GM18505 (cell line): ENCODE measurements at regions not wholly inside any gene's neighbourhood (a gene's known extent, or its start where the extent isn't known, plus 50 kb on each side); places are given as distances from the start of the nearest gene placed in this dataset.
"Not testable (repeated sequence)": the region's sequence is repeated elsewhere in the genome, so short reads cannot be mapped to it uniquely, and the experiment has no call there.

Source experiments
- ATAC-seq: cut with Tn5 transposase; IDR thresholded peaks from one replicate; pipeline ENCODE4 v1.9.1; 2021; ENCODE audit not compliant: unreplicated experiment
- POLR2A ChIP-seq: IDR thresholded peaks from 4 replicates; pipeline ENCODE4 v1.6.1; 2011; ENCODE audit warnings: borderline replicate concordance; ENCODE audit not compliant: insufficient read depth, insufficient read length; ENCODE audit errors: extremely low read depth

DNA sequence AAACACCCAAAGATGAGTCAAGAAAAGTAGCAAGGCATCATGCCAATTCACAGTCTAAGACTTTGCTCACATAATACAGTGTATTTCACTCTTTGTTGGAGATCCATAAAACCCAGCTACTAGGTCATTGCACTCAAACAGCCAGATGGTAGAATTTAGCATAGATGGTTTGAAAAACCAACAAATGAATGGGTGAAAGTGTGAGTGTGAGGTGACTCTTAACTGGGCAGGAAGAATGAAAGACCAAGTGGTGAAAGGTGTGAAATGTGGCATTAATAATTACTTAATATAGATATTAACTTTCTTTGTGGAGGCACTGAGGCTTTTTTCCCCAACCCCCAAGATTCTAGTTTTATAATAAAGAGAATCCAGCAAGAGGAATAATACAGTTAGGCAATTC, 159.5 kb downstream of the SQOR start:
- TF ChIP-seq POLR2A, result no peak
- no peak for ATAC-seq

DNA sequence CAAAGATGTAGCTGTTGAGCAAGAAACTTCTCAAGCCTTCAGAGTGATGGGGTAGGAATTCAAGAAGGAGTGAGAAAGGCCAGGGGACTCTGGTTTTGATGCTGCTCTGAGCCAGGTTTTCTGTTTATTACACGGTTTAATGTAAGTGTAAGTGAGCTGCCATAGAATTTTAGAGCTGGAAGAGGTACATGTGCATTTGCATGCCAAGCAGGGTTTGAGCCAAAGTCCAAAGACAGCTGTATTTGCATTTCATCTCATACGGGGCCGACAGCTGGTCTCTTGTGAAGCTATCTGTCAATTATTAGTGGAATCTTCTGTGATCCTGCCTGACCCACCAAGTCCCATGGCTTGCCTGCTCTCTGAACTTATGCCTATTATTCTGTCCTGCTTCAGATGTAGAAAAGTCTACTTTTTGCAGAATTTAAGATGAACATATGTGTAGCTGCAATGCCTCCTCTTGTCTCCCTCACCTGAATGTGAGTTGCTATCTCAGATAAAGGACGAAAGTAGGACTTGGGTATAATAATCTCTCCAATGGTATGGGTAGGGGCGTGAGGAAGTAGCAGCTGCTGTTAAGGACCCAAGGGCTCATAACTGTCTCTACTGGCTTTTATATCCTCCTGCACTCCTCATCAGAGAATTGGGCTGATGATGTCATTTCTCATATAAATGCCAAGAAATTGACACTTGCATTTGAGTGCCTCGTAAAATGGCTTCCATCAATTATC, 160.0 kb downstream of the SQOR start:
- no peak for ATAC-seq
- no peak for TF ChIP-seq POLR2A

DNA sequence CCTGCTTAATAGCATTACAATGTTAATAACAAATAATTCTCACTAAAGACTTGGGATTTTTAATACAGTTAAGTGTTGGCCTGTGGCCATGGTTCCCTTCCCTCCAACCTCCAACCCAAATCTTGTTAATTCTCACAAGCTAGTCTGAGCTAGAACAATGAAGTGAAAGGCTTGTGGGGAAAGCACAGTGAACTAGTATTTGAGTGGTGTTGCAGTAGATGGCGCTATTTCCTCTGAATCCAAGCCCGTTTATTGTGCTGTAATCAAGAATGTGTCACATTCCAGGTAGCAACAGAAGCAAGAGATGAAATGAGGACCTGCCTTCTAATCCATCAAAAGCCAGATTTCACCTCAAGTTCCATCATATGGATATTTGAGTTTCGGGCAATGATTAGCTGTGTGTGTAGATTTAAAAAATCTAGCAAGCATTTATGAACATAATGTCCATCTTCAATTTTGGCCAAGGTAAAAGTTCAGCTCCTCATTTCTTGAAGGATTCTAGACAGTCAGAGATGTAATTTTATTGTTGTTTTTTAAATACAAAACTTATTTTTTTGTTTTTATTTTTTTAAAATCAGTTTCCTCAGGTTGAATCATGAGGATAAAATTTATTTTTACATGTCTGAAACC, 160.7 kb downstream of the SQOR start:
- TF ChIP-seq POLR2A, result no peak
- ATAC-seq, result no peak

DNA sequence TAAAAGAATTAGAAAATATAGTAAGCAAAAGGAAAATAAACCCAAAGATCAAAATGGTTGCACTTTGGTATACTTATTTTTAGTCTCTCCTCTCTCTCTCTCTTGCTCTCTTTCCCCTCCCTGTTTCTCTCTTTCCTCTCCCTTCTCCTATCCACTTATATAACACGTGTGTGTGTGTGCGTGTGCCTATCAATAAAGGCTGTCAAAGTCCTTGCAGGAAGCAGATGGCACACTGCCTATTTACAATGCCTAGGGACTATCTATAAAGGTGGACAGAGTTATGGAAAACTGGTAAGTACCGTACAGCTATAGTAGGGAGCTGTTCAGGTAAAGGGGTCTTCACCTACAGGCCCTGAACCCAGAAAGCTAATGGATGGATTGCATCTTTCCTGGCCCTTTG, 161.6 kb downstream of the SQOR start:
- ATAC-seq, result no peak

DNA sequence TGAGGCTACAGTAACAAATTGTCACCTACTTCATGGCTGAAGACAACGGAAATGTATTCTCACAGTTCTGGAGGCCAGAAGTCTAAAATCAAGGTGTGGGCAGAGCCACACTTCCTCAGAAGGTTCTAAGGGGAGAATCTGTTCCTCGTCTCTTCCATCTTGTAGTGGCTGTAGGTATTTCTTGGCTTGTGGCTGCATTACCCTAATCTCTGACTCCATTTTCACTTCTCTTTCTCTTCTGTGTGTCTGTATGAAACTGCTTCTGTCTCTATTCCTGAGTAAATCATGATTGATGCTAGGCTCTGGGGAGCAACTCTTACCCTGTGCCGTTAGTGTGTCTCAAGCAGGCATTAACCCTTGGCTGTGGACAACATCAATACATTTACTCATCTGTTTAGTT, 164.7 kb downstream of the SQOR start:
- TF ChIP-seq POLR2A, result no peak
- ATAC-seq, result peak; percentile 55

More for the DNA sequence above, 161.6 kb downstream of the SQOR start:
- no peak for TF ChIP-seq POLR2A

DNA sequence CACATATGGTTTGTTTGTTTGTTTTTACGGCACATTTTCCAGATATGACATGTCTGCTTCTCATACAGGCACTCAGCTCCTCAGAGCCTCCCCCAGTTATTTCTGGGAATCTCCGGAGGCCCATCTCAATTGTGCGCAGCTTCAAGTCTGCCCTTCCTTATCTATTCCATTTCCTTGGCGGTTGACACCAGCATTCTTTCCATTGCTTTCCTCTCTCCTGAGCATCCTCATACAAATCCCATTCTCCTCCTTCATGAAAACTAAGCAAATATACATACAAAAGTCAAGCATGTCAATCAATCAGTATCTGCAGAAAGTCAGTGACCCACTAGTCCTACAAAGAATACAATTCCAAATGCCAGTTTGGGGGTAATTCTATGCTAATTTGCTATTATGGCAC, 166.7 kb downstream of the SQOR start:
- no peak for TF ChIP-seq POLR2A
- no peak for ATAC-seq

DNA sequence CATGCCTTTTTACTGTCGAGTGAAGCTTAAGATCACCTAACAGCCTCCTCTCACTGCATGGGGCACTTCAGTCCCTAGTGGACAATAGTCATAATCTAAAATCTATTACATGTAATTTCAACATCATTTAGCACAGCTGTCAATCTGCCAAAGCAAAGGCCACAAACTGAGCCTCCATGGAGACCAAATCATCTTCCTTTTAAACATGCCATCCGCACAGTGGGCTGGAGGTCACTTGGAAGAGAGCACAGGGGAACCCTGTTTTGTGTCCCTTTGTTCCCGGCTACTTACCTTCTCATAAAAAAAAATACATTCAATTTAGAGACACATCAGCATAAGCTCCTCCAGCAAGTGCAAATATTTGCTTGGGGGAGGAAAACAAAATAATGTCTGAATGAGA, 167.3 kb downstream of the SQOR start:
- no peak for TF ChIP-seq POLR2A
- no peak for ATAC-seq

DNA sequence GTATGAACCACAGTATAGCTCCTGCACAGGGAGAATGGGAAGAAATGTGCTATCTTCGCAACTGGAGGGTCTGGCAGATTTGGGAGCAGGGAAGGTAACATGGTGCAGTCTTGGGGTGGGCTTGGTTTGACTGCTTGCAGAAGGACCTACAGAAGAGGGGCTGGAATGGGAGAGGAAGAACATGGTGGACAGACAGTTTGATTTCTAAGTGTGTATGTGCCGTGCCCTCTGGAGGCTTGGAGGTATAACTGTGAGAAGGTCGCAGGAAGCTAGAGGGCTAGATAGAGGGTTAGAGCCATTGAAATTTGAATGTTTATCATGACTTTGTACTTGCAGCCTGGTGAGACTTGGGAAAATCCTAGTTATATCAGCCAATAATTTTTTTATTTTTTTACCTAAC, 169.2 kb downstream of the SQOR start:
- ATAC-seq, result no peak
- no peak for TF ChIP-seq POLR2A

DNA sequence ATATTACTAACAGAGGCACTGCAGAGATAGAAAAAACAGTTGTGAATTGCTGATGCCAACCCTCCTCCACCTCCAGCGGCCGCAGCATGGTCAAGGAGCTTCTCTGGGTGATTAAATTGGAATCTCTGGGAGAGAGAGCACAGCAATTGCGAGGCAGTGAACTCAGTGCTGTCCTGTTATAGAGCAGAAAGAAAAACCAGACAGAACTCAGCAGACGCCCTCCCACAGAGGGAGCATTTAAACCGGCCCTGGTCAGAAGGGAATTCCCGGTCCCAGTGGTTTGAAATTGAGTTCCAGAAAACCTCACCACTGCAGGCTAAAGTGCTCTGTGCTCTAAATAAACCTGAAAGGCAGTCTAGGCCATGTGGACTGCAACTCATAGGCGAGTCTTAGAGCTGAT, 175.4 kb downstream of the SQOR start:
- TF ChIP-seq POLR2A, result no peak
- ATAC-seq, result no peak

DNA sequence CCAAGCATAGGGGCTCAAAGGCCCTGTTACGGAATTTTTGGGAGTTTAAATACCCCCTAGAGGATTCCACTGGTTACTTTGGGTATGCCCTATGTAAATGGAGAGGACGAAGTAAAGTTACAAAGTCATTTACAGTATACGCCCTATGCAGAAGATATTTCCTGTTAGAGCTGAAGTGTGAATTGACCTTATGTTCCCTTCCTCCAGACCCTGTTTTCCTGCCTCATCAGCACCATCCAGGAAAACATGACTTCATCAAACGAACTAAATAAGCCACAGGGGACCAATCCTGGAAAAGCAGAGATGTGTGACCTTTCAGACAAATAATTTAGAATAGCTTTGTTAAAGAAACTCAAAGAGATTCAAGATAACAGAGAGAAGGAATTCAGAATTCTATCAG, 177.4 kb downstream of the SQOR start:
- no peak for TF ChIP-seq POLR2A
- ATAC-seq, result no peak

DNA sequence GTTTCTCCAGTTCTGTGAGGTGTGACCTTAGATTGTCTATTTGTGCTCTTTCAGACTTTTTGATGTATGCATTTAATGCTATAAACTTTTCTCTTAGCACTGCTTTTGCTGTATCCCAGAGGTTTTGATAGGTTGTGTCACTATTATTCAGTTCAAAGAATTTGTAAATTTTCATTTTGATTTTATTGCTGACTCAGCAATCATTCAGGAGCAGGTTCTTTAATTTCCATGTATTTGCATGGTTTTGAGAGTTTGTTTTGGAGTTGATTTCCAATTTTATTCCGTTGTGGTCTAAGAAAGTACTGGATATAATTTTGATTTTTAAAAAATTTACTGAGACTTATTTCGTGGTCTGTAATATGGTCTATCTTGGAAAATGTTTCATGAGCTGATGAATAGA, 182.7 kb downstream of the SQOR start:
- not testable (repeated sequence) for ATAC-seq

DNA sequence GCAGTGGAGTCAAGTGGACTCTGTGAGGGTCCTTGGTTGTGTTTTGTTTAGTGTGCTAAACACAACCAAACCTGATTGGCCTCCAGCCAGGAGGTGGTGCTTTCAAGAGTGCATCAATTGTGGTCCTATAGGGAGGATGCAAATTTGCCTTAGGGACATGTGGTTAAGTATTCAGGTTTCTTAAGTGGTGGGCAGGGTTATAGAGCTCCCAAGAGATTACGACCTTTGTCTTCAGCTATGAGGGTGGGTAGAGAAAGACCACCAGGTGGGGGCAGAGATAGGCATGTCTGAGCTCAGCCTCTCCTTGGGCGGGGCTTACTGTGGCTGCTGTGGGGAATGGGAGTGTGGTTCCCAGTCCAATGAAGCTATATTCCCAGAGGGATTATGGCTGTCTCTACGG, 186.6 kb downstream of the SQOR start:
- no peak for TF ChIP-seq POLR2A
- ATAC-seq, result no peak

DNA sequence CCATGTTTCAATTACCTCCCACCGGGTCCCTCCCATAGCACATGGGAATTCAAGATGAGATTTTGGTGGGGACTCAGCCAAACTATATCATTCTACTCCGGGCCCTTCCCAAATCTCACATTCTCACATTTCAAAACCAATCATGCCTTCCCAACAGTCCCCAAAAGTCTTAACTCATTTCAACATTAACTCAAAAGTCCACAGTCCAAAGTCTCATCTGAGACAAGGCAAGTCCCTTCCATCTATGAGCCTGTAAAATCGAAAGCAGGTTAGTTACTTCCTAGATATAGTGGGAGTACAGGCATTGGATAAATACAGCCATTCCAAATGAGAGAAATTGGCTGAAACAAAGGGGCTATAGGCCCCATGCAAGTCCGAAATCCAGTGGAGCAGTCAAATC, 188.1 kb downstream of the SQOR start:
- ATAC-seq, result not testable (repeated sequence)

DNA sequence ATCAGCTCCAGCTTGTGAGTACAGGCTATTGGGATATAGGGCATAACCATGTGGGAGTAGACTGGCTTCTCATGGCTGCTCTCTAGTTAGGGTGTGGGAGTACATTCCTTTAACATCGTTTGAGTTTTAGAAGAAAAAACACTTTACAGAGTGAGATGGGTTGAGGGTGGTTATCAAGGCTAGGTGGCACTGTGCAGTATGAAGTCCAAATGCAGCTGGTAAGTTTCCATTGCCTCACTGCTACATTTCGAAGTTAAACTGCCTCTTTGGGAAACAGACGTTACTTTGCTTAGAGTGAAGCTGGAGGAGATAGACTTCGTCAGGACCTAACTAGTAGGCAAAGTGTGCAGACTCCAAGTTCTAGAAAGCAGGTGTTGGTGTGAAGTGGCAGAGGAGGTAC, 192.4 kb downstream of the SQOR start:
- no peak for ATAC-seq
- TF ChIP-seq POLR2A, result no peak

DNA sequence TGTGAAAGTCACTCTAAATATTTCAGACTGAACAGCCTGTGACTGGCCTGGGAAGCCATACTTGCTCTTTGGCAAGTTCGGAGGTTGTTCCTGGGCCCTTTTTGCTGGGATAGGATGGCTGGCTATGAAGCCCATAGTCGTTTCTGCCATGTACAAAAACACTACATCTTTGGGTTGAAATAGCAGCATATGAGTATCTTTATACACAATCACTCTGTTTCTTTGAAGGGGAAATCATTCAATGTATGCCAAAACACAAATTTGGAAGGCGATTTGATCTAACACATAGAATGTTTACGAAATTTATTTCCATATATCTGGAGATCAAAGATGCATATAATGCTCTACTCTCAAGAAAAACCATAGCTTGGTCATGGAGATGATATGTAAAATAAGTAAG, 192.9 kb downstream of the SQOR start:
- no peak for ATAC-seq
- TF ChIP-seq POLR2A, result no peak
